ENCODE measurements at regions not wholly inside any gene's neighbourhood (a gene's known extent, or its start where the extent isn't known, plus 50 kb on each side); places are given as distances from the start of the nearest gene placed in this dataset.

- no peaks in the 10 kb centered on the region for H3K27me3 ChIP-seq
- H3K4me1 ChIP-seq = no peaks in the 10 kb centered on the region
- H3K36me3 ChIP-seq = no peaks in the 10 kb centered on the region
- in situ Hi-C loops (cut with MboI; ENCODE audit: low sequenced_read_pairs in 4 of 4) (no loop called here), intact Hi-C loops (cut with DNase I; ENCODE audit: low total_unique reads) (no loop called here)
- H3K27ac ChIP-seq = no peak overlapping the region
- no peaks in the 10 kb centered on the region for H3K9me3 ChIP-seq
- no peak for ATAC-seq
- no peak for DNase-seq
- TF ChIP-seq POLR2A (IDR thresholded peaks at IDR 0.05) (no peak), CTCF (IDR thresholded peaks at IDR 0.05 in 4 of 5, conservative IDR thresholded peaks at IDR 0.05 in 1 of 5) (no peak)
- no peak overlapping the region for H3K4me3 ChIP-seq
Observed at GRCh38 chr3:163614886-163615285, 1463.4 kb downstream of the SI start.

- DNase-seq = no peak
Observed at GRCh38 chr3:163605915-163606314, 1472.4 kb downstream of the SI start.

GRCh38 chr3:163601426-163601825 is 1476.9 kb downstream of the SI start:
- no peak for DNase-seq
- no peak for ATAC-seq
- in situ Hi-C loops (cut with MboI; ENCODE audit: low sequenced_read_pairs in 4 of 4) (no loop called here), intact Hi-C loops (cut with DNase I; ENCODE audit: low total_unique reads) (no loop called here)
- Histone ChIP-seq H3K4me1 (no peaks in the 10 kb centered on the region), H3K36me3 (no peaks in the 10 kb centered on the region), H3K27ac (no peak overlapping the region), H3K9me3 (peaks cover 0 to 4% (median 0%) of the 10 kb centered on the region in 3 donors), H3K4me3 (no peak overlapping the region), H3K27me3 (no peaks in the 10 kb centered on the region)
- TF ChIP-seq CTCF (IDR thresholded peaks at IDR 0.05 in 4 of 5, conservative IDR thresholded peaks at IDR 0.05 in 1 of 5) = no peak
- no peak for TF ChIP-seq POLR2A (IDR thresholded peaks at IDR 0.05)

More at GRCh38 chr3:163605915-163606314, 1472.4 kb downstream of the SI start:
- no peak overlapping the region for H3K27ac ChIP-seq
- ATAC-seq = no peak
- H3K4me1 ChIP-seq = no peaks in the 10 kb centered on the region
- no peak overlapping the region for H3K4me3 ChIP-seq
- intact Hi-C loops (cut with DNase I; ENCODE audit: low total_unique reads) = no loop called here
- in situ Hi-C loops (cut with MboI; ENCODE audit: low sequenced_read_pairs in 4 of 4) = no loop called here
- H3K9me3 ChIP-seq = peaks cover 0 to 4% (median 0%) of the 10 kb centered on the region in 3 donors
- no peaks in the 10 kb centered on the region for H3K27me3 ChIP-seq
- no peaks in the 10 kb centered on the region for H3K36me3 ChIP-seq
- no peak for TF ChIP-seq POLR2A (IDR thresholded peaks at IDR 0.05)
- no peak for TF ChIP-seq CTCF (IDR thresholded peaks at IDR 0.05 in 4 of 5, conservative IDR thresholded peaks at IDR 0.05 in 1 of 5)

GRCh38 chr3:163587342-163587741 is 1491.0 kb downstream of the SI start:
- intact Hi-C loops (cut with DNase I; ENCODE audit: low total_unique reads) (no loop called here), in situ Hi-C loops (cut with MboI; ENCODE audit: low sequenced_read_pairs in 4 of 4) (no loop called here)
- Histone ChIP-seq H3K9me3 (no peaks in the 10 kb centered on the region), H3K4me1 (no peaks in the 10 kb centered on the region), H3K27ac (no peak overlapping the region), H3K4me3 (no peak overlapping the region), H3K27me3 (no peaks in the 10 kb centered on the region), H3K36me3 (no peaks in the 10 kb centered on the region)
- TF ChIP-seq POLR2A (IDR thresholded peaks at IDR 0.05) = no peak
- no peak for TF ChIP-seq CTCF (IDR thresholded peaks at IDR 0.05 in 4 of 5, conservative IDR thresholded peaks at IDR 0.05 in 1 of 5)
- no peak for ATAC-seq
- no peak for DNase-seq

- TF ChIP-seq CTCF (IDR thresholded peaks at IDR 0.05 in 4 of 5, conservative IDR thresholded peaks at IDR 0.05 in 1 of 5) (no peak), POLR2A (IDR thresholded peaks at IDR 0.05) (no peak)
- Histone ChIP-seq H3K9me3 (no peaks in the 10 kb centered on the region), H3K27ac (no peak overlapping the region), H3K36me3 (no peaks in the 10 kb centered on the region), H3K27me3 (no peaks in the 10 kb centered on the region), H3K4me1 (no peaks in the 10 kb centered on the region), H3K4me3 (no peak overlapping the region)
- DNase-seq (no peak), ATAC-seq (no peak)
- intact Hi-C loops (cut with DNase I; ENCODE audit: low total_unique reads) = no loop called here
- in situ Hi-C loops (cut with MboI; ENCODE audit: low sequenced_read_pairs in 4 of 4) = no loop called here
Observed at GRCh38 chr3:163582967-163583366, 1495.3 kb downstream of the SI start.

Measured in gastrocnemius medialis (tissue), 4 donors.